ENCODE measurements at regions not wholly inside any gene's neighbourhood (a gene's known extent, or its start where the extent isn't known, plus 50 kb on each side); places are given as distances from the start of the nearest gene placed in this dataset.

GRCh38 chr4:177632481-177632880, 190.2 kb upstream of the AGA start:
- no peak overlapping the region for H3K18ac ChIP-seq (ENCODE audit: low read depth in 1 of 2, low read length in 2 of 2)
- no peak overlapping the region for H3K14ac ChIP-seq (ENCODE audit: low read length in 2 of 2)
- H4K8ac ChIP-seq (ENCODE audit: low read length): no peak overlapping the region
- H3K9me3 ChIP-seq (ENCODE audit: control insufficient read depth, low read length): no peaks in the 10 kb centered on the region
- H2AK5ac ChIP-seq (ENCODE audit: low read length, severe bottlenecking): no peak overlapping the region
- H3K27me3 ChIP-seq (ENCODE audit: control insufficient read depth in 1 of 2, insufficient read depth in 1 of 2, low read length in 2 of 2): no peaks in the 10 kb centered on the region
- no peak for DNase-seq
- no peak overlapping the region for H3K27ac ChIP-seq (ENCODE audit: low read length, poor library complexity, severe bottlenecking)
- H3K4ac ChIP-seq (ENCODE audit: low read depth in 1 of 2, low read length in 2 of 2): no peak overlapping the region
- H2BK12ac ChIP-seq (ENCODE audit: low read length in 2 of 2): no peak overlapping the region
- no peak overlapping the region for H2BK120ac ChIP-seq (ENCODE audit: low read depth, low read length)
- no peaks in the 10 kb centered on the region for H3K79me1 ChIP-seq (replicated peaks; ENCODE audit: low read length, poor library complexity, severe bottlenecking)
- H3K4me2 ChIP-seq (ENCODE audit: low read length, poor library complexity, severe bottlenecking): no peak overlapping the region
- H2BK5ac ChIP-seq (ENCODE audit: low read depth, low read length, poor library complexity, severe bottlenecking): no peak overlapping the region
- peaks cover 2% of the 10 kb centered on the region for H3K4me1 ChIP-seq (ENCODE audit: control insufficient read depth, insufficient read depth, low read depth, low read length)
- no peak overlapping the region for H2BK15ac ChIP-seq (ENCODE audit: low read depth, poor library complexity, severe bottlenecking)
- H3K36me3 ChIP-seq (ENCODE audit: control insufficient read depth in 1 of 2, insufficient read depth in 2 of 2, low read depth in 1 of 2, low read length in 2 of 2): no peaks in the 10 kb centered on the region
- H3K9ac ChIP-seq (ENCODE audit: low read length): no peak overlapping the region
- H2AFZ ChIP-seq (ENCODE audit: low read depth, low read length): no peak overlapping the region
- H3K4me3 ChIP-seq (ENCODE audit: insufficient read depth in 1 of 2, low read depth in 1 of 2, low read length in 2 of 2): no peak overlapping the region
- no peak overlapping the region for H3K23ac ChIP-seq (ENCODE audit: low read length in 2 of 2)
- no peak overlapping the region for H4K91ac ChIP-seq (ENCODE audit: low read length)

GRCh38 chr4:177638871-177639270, 196.6 kb upstream of the AGA start:
- Histone ChIP-seq H2BK5ac (ENCODE audit: low read depth, low read length, poor library complexity, severe bottlenecking) (no peak overlapping the region), H3K9ac (ENCODE audit: low read length) (no peak overlapping the region), H4K8ac (ENCODE audit: low read length) (no peak overlapping the region), H2BK15ac (ENCODE audit: low read depth, poor library complexity, severe bottlenecking) (no peak overlapping the region), H3K18ac (ENCODE audit: low read depth in 1 of 2, low read length in 2 of 2) (no peak overlapping the region), H4K91ac (ENCODE audit: low read length) (no peak overlapping the region), H3K14ac (ENCODE audit: low read length in 2 of 2) (no peak overlapping the region), H2BK12ac (ENCODE audit: low read length in 2 of 2) (no peak overlapping the region), H2AK5ac (ENCODE audit: low read length, severe bottlenecking) (no peak overlapping the region), H3K79me1 (replicated peaks; ENCODE audit: low read length, poor library complexity, severe bottlenecking) (no peaks in the 10 kb centered on the region), H3K27ac (ENCODE audit: low read length, poor library complexity, severe bottlenecking) (no peak overlapping the region), H2AFZ (ENCODE audit: low read depth, low read length) (no peak overlapping the region), H3K4me1 (ENCODE audit: control insufficient read depth, insufficient read depth, low read depth, low read length) (no peaks in the 10 kb centered on the region), H3K4ac (ENCODE audit: low read depth in 1 of 2, low read length in 2 of 2) (no peak overlapping the region), H3K23ac (ENCODE audit: low read length in 2 of 2) (no peak overlapping the region), H3K4me3 (ENCODE audit: insufficient read depth in 1 of 2, low read depth in 1 of 2, low read length in 2 of 2) (no peak overlapping the region), H3K4me2 (ENCODE audit: low read length, poor library complexity, severe bottlenecking) (no peak overlapping the region), H3K27me3 (ENCODE audit: control insufficient read depth in 1 of 2, insufficient read depth in 1 of 2, low read length in 2 of 2) (no peaks in the 10 kb centered on the region), H3K36me3 (ENCODE audit: control insufficient read depth in 1 of 2, insufficient read depth in 2 of 2, low read depth in 1 of 2, low read length in 2 of 2) (no peaks in the 10 kb centered on the region), H3K9me3 (ENCODE audit: control insufficient read depth, low read length) (no peaks in the 10 kb centered on the region), H2BK120ac (ENCODE audit: low read depth, low read length) (no peak overlapping the region)
- DNase-seq: no peak
- no CpG with 5 or more reads among the region's 2 CpGs for WGBS

- no peak overlapping the region for H3K27ac ChIP-seq (ENCODE audit: low read length, poor library complexity, severe bottlenecking)
- no peak overlapping the region for H3K4me3 ChIP-seq (ENCODE audit: insufficient read depth in 1 of 2, low read depth in 1 of 2, low read length in 2 of 2)
- no peaks in the 10 kb centered on the region for H3K27me3 ChIP-seq (ENCODE audit: control insufficient read depth in 1 of 2, insufficient read depth in 1 of 2, low read length in 2 of 2)
- H2AK5ac ChIP-seq (ENCODE audit: low read length, severe bottlenecking): no peak overlapping the region
- no peaks in the 10 kb centered on the region for H3K9me3 ChIP-seq (ENCODE audit: control insufficient read depth, low read length)
- no peak overlapping the region for H2BK15ac ChIP-seq (ENCODE audit: low read depth, poor library complexity, severe bottlenecking)
- no peak overlapping the region for H3K4ac ChIP-seq (ENCODE audit: low read depth in 1 of 2, low read length in 2 of 2)
- no peak overlapping the region for H3K4me2 ChIP-seq (ENCODE audit: low read length, poor library complexity, severe bottlenecking)
- 18% methylated on average over 1 of the region's 4 CpGs for WGBS
- no peak for DNase-seq
- no peaks in the 10 kb centered on the region for H3K79me1 ChIP-seq (replicated peaks; ENCODE audit: low read length, poor library complexity, severe bottlenecking)
- H3K4me1 ChIP-seq (ENCODE audit: control insufficient read depth, insufficient read depth, low read depth, low read length): no peaks in the 10 kb centered on the region
- H2BK120ac ChIP-seq (ENCODE audit: low read depth, low read length): no peak overlapping the region
- no peak overlapping the region for H4K91ac ChIP-seq (ENCODE audit: low read length)
- no peak overlapping the region for H2AFZ ChIP-seq (ENCODE audit: low read depth, low read length)
- no peak overlapping the region for H3K9ac ChIP-seq (ENCODE audit: low read length)
- H3K18ac ChIP-seq (ENCODE audit: low read depth in 1 of 2, low read length in 2 of 2): no peak overlapping the region
- H3K36me3 ChIP-seq (ENCODE audit: control insufficient read depth in 1 of 2, insufficient read depth in 2 of 2, low read depth in 1 of 2, low read length in 2 of 2): no peaks in the 10 kb centered on the region
- no peak overlapping the region for H3K14ac ChIP-seq (ENCODE audit: low read length in 2 of 2)
- H4K8ac ChIP-seq (ENCODE audit: low read length): no peak overlapping the region
- H3K23ac ChIP-seq (ENCODE audit: low read length in 2 of 2): no peak overlapping the region
- H2BK12ac ChIP-seq (ENCODE audit: low read length in 2 of 2): no peak overlapping the region
- no peak overlapping the region for H2BK5ac ChIP-seq (ENCODE audit: low read depth, low read length, poor library complexity, severe bottlenecking)
Observed at GRCh38 chr4:177640864-177641263, 198.6 kb upstream of the AGA start.

- WGBS: no CpG with 5 or more reads among the region's 1 CpG
- Histone ChIP-seq H3K18ac (ENCODE audit: low read depth in 1 of 2, low read length in 2 of 2) (no peak overlapping the region), H3K23ac (ENCODE audit: low read length in 2 of 2) (no peak overlapping the region), H2BK15ac (ENCODE audit: low read depth, poor library complexity, severe bottlenecking) (no peak overlapping the region), H3K79me1 (replicated peaks; ENCODE audit: low read length, poor library complexity, severe bottlenecking) (no peaks in the 10 kb centered on the region), H3K36me3 (ENCODE audit: control insufficient read depth in 1 of 2, insufficient read depth in 2 of 2, low read depth in 1 of 2, low read length in 2 of 2) (no peaks in the 10 kb centered on the region), H3K4ac (ENCODE audit: low read depth in 1 of 2, low read length in 2 of 2) (no peak overlapping the region), H3K4me1 (ENCODE audit: control insufficient read depth, insufficient read depth, low read depth, low read length) (no peaks in the 10 kb centered on the region), H3K4me2 (ENCODE audit: low read length, poor library complexity, severe bottlenecking) (no peak overlapping the region), H4K8ac (ENCODE audit: low read length) (no peak overlapping the region), H3K14ac (ENCODE audit: low read length in 2 of 2) (no peak overlapping the region), H4K91ac (ENCODE audit: low read length) (no peak overlapping the region), H2AK5ac (ENCODE audit: low read length, severe bottlenecking) (no peak overlapping the region), H2BK5ac (ENCODE audit: low read depth, low read length, poor library complexity, severe bottlenecking) (no peak overlapping the region), H2BK12ac (ENCODE audit: low read length in 2 of 2) (no peak overlapping the region), H3K4me3 (ENCODE audit: insufficient read depth in 1 of 2, low read depth in 1 of 2, low read length in 2 of 2) (no peak overlapping the region), H3K27me3 (ENCODE audit: control insufficient read depth in 1 of 2, insufficient read depth in 1 of 2, low read length in 2 of 2) (no peaks in the 10 kb centered on the region), H3K9me3 (ENCODE audit: control insufficient read depth, low read length) (peaks cover 6% of the 10 kb centered on the region), H2BK120ac (ENCODE audit: low read depth, low read length) (no peak overlapping the region), H3K9ac (ENCODE audit: low read length) (no peak overlapping the region), H3K27ac (ENCODE audit: low read length, poor library complexity, severe bottlenecking) (no peak overlapping the region), H2AFZ (ENCODE audit: low read depth, low read length) (no peak overlapping the region)
- no peak for DNase-seq
Observed at GRCh38 chr4:177660223-177660622, 218.0 kb upstream of the AGA start.

Data from mesenchymal stem cell (in vitro differentiated cells and primary cell).